HepG2 (cell line): ENCODE measurements at regions not wholly inside any gene's neighbourhood (a gene's known extent, or its start where the extent isn't known, plus 50 kb on each side); places are given as distances from the start of the nearest gene placed in this dataset.

ENCODE experiments used
- CC2D1A ChIP-seq: sonication (generic); formaldehyde crosslinking; IDR thresholded peaks from 2 replicates; pipeline ENCODE4 v1.8.1; 2023; ENCODE audit warnings: mild to moderate bottlenecking, missing genetic modification reagents
- CEBPG ChIP-seq: IDR thresholded peaks from 2 replicates; pipeline ENCODE4 v1.6.1; 2016
- FOSL2 ChIP-seq: sonication (generic); formaldehyde crosslinking; IDR thresholded peaks from 2 replicates; pipeline ENCODE4 v1.4.0; 2020; ENCODE audit warnings: missing genetic modification reagents
- HMG20A ChIP-seq: IDR thresholded peaks from 2 replicates; pipeline ENCODE4 v1.6.1; 2016; ENCODE audit warnings: borderline replicate concordance
- HOMEZ ChIP-seq: IDR thresholded peaks from 2 replicates; pipeline ENCODE4 v1.6.1; 2016; ENCODE audit warnings: low read depth
- IRF2 ChIP-seq: IDR thresholded peaks from 2 replicates; pipeline ENCODE4 v1.6.1; 2018; ENCODE audit warnings: missing genetic modification reagents, missing compliant biosample characterization
- JDP2 ChIP-seq: sonication (generic); formaldehyde crosslinking; IDR thresholded peaks from 2 replicates; pipeline ENCODE4 v1.8.1; 2022; ENCODE audit warnings: missing genetic modification reagents, borderline replicate concordance
- KAT8 ChIP-seq: IDR thresholded peaks from 2 replicates; pipeline ENCODE4 v1.6.1; 2016; ENCODE audit warnings: missing genetic modification reagents, missing compliant biosample characterization
- NR2F1 ChIP-seq, 2 experiments: fragments of 450-650 bp in 1 of 2; formaldehyde crosslinking in 1 of 2; IDR thresholded peaks; 2 replicates each; pipeline versions ENCODE4 v1.5.0 to v1.6.1; 2016 to 2020; ENCODE audit warnings: mild to moderate bottlenecking in 1 of 2, missing compliant biosample characterization in 1 of 2, missing genetic modification reagents in 1 of 2, moderate library complexity in 1 of 2
- PATZ1 ChIP-seq: sonication (generic); formaldehyde crosslinking; IDR thresholded peaks from 2 replicates; pipeline ENCODE4 v1.4.0; 2020; ENCODE audit warnings: missing genetic modification reagents
- SNAI1 ChIP-seq: sonication (generic); formaldehyde crosslinking; IDR thresholded peaks from 2 replicates; pipeline ENCODE4 v1.5.0; 2020; ENCODE audit warnings: mild to moderate bottlenecking, missing genetic modification reagents, borderline replicate concordance
- ZBTB21 ChIP-seq: sonication (generic); formaldehyde crosslinking; IDR thresholded peaks from 2 replicates; pipeline ENCODE4 v1.4.0; 2020; ENCODE audit warnings: missing genetic modification reagents
- ZIK1 ChIP-seq: sonication (generic); formaldehyde crosslinking; IDR thresholded peaks from 2 replicates; pipeline ENCODE4 v1.5.0; 2020; ENCODE audit warnings: mild to moderate bottlenecking, low read depth, missing genetic modification reagents, borderline replicate concordance
- ZNF276 ChIP-seq: sonication (generic); formaldehyde crosslinking; IDR thresholded peaks from 2 replicates; pipeline ENCODE4 v1.4.0; 2020; ENCODE audit warnings: mild to moderate bottlenecking, low read depth, missing genetic modification reagents
- ZNF512B ChIP-seq: sonication (generic); formaldehyde crosslinking; IDR thresholded peaks from 2 replicates; pipeline ENCODE4 v1.5.1; 2020; ENCODE audit warnings: missing genetic modification reagents, mild to moderate bottlenecking, borderline replicate concordance
- ZNF609 ChIP-seq: sonication (generic); formaldehyde crosslinking; IDR thresholded peaks from 2 replicates; pipeline ENCODE4 v1.4.0; 2020; ENCODE audit warnings: mild to moderate bottlenecking, missing genetic modification reagents, borderline replicate concordance

- TF ChIP-seq ZNF609 (CRISPR knock-in tag) = no peak
- no peak for TF ChIP-seq ZIK1 (CRISPR knock-in tag)
- no peak for TF ChIP-seq PATZ1
- peak; percentile 76 for TF ChIP-seq IRF2 (CRISPR knock-in tag)
- TF ChIP-seq KAT8 = no peak
- TF ChIP-seq HMG20A (CRISPR knock-in tag) = peak; percentile 55; the same call in 1 of the 2 replicates
- no peak for TF ChIP-seq ZNF276 (CRISPR knock-in tag)
- no peak for TF ChIP-seq CC2D1A (CRISPR knock-in tag)
- TF ChIP-seq HOMEZ (CRISPR knock-in tag) = peak; percentile 80; the same call in 1 of the 2 replicates
- peak; percentile 53 for TF ChIP-seq FOSL2 (CRISPR knock-in tag)
- TF ChIP-seq JDP2 (CRISPR knock-in tag) = no peak
- TF ChIP-seq NR2F1 (CRISPR knock-in tag; IDR thresholded peaks at IDR 0.05) = 0 out of 4 replicates have a peak, but pooled peaks have one; percentile 18 to 33
- TF ChIP-seq CEBPG (CRISPR knock-in tag) = peak; percentile 64
- no peak for TF ChIP-seq SNAI1 (CRISPR knock-in tag)
- TF ChIP-seq ZNF512B = no peak
- TF ChIP-seq ZBTB21 (CRISPR knock-in tag) = peak; percentile 77; the same call in 1 of the 2 replicates
These were observed 98.2 kb upstream of the ALDH1A1 start (continued) for GRCh38 chr9:73050887-73051550.
